ENCODE measurements at regions not wholly inside any gene's neighbourhood (a gene's known extent, or its start where the extent isn't known, plus 50 kb on each side); places are given as distances from the start of the nearest gene placed in this dataset.
A peak's percentile ranks its signal among the peaks of the same experiment; 100 is the strongest.

DNA sequence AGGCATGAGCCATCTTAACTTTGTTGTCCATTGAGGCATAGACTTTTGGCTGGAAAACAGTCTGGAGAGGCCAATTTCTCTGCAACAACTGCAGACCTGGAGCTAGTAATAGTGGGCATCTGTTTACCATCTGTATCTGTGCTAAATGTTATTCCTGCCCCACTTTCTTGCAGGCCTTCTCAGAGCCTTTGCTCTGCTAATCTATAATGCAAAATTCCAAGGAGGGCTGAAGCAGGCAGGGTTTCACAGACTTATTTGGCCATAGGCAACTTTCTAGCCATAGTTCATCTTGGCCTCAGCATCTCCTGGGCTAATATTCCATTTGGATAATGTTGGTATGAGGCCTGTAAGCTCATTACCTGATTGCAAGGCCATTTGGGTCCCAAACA lies 124.5 kb upstream of the CSF3R start:
- no peak for ATAC-seq

DNA sequence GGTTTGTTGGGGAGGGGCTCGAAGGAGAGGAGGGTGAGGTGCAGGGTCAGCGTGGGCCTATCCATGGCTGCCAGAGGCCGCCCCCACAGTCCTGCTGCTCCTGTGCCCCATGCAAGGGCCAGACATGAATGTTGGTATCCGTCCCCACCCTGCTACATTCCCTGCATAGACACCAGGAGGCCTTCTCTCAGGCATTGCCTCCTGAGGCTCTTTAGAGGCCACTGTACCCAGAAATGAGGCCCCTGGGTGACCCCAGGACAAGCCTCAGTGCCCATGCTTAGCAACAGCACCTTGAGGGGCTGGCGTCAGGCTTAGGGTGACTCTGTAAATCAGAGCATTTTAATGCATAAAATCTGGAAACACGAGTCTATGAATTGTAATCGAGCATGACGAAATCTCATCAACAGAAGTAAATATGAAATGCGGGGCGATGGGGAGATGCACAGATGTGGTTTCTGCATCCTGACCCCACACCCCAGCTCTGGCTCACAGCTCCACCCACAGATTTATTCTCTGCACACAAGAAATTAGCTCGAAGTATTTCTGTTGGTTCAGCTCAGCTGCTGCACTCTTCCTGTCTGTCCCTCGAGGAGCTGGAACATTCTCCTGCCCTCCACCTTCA lies 124.0 kb upstream of the CSF3R start:
- no peak for ATAC-seq

DNA sequence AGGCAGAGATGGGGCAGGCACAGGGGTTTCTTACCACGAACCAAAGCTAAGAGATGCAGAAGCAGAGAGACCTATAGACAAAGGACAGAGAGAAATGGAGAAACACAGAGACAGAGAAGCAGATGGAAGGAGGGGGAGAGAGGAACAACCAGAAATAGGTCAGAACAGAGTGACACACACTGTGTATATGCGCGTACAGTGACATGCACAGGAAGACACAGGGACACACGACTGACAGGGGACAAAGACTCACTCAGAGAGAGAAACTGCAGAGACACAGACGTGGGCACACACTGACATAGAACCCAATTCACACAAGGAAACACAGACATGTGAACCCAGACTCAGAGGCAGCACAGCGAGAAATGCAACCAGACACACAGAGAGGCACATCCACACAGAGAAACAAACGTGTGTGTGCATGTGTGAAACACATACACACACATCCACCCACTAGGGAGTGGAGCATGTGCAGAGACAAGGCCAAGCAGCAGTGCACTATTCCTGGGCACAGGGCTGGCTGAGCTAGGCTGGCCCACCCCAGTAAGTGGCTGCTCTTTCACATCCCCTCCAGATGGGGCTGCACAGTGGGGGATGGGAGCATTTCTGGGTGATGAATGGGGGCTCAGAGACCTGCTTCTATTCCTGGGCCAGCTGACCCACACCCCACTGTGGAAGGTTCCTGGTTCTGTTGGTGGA lies 123.4 kb upstream of the CSF3R start:
- ATAC-seq, result no peak

DNA sequence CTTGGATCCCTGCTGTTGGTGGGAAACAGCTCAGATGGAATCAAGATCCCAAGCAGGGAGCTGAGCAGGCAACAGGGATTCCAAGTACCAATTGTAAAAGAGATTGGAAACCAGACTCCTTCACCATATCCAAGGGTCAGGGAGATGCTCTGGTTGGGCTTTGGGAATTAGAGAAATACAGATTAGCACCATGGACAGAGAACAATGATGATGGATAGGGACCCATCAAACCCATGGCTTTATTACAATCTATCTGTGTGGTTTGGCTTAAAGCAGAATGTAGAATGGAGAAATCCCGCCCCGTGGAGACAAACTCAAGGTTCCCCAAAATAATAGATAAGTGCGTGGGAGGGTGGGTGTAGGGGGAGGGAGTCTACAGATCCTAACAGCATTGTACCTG lies 120.7 kb upstream of the CSF3R start:
- ATAC-seq, result no peak

DNA sequence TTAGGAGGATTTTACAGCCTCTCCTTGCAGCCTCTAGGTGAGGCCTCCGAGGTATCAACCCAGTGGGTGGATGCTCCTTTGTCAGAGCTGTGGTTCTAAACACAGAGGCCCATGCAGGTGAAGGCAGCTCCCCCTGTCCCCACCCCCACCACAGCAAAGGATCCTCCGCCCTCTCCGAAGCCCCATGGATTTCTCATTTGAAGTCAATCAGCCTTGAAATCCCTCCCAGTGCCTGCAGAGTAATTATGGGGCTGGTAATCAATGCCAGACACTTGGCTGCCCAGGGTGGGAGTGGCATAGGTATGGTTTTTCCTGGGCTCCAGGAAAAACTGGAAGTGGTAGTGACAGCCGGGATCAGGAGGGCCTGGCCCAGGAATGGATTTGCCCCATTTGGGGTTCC lies 119.5 kb upstream of the CSF3R start:
- ATAC-seq, result no peak

DNA sequence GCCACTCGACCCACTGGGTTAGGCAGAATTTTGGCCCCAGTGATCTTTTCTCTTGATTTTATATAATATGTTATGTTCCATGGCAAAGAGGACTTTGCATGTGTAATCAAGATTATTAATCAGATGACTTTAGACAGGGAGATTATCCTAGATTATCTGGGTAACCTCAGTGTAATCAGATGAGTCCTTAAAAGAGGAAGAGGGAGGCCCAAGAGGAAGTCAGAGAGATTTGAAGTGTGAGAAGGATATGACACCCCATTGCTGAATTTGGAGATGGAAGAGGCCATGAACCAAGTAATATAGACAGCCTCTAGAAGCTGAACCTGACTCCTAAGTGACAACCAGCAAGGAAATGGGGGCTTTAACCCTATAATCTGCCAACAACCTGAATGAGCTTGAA lies 117.1 kb upstream of the CSF3R start:
- ATAC-seq, result no peak

DNA sequence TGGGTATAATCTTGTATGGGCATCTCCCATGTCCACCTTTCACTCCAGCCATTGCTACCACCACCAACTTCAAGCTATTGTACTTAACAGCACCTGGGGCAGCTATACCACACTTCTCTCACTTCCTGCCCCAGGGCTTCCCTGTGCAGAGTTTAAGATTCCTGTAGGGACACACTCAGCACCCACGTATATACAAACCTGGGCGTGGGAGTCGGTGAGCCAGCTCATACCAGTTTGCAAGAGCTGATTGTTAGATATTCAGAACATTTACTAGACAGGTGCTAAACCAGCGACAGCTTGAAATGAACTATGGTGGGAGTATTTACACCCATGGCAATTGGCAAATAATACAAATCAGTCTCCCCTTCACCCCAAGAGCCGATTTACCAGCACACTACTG lies 114.8 kb upstream of the CSF3R start:
- no peak for ATAC-seq

DNA sequence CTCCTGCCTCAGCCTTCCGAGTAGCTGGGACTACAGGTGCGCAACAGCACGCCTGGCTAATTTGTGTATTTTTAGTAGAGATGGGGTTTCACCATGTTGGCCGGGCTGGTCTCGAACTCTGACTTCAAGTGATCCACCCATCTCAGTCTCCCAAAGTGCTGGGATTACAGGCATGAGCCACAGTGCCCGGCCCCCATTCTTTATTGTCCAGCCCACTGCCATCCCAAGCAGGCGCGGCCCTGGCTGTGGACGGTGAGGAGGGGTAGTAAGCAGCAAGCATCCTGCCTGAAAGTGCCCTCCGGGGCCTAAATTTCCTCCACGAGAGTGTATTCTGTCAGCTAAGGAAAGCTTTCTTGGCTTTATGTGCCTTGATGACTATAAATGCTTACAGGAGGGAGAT lies 113.2 kb upstream of the CSF3R start:
- ATAC-seq, result no peak

DNA sequence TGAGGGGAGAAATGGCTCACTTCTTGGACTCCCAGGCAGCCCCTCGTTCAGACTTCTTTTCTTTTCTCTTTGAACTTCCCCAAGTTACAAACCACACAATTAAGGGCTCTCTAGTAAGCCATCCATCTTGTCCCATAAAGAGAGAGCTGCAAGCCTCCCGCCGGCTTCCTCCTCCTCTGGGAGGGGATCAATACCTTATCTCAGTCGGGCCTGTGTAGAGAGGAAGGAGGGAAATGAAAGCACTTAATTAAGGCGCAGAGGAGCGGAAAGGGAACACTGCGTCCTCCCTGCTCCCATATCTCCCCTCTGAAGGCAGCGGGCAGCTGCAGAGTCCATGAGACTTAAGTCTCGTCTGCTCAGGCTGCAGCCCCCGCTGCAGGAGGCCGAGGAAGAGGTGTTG lies 112.6 kb upstream of the CSF3R start:
- no peak for ATAC-seq

DNA sequence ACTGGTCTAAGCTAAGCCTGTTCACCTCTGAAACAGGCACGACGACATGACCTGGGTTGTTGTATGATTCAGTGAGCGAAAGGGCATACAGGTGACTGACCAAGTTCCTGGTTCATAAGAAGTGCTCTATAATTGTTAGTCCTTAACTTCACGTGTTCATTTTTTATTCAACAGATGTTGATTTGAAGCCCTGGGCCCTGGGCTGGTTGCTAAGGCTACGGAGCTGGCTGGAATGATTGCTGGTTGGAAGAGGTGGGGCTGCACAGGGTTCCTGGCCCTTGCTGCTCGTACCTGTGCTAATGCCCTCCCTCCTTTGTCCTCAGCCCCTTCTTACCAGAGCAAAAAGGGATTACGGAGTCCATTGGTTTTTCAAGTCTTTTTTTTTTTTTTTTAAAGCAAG lies 111.3 kb upstream of the CSF3R start:
- ATAC-seq, result no peak

DNA sequence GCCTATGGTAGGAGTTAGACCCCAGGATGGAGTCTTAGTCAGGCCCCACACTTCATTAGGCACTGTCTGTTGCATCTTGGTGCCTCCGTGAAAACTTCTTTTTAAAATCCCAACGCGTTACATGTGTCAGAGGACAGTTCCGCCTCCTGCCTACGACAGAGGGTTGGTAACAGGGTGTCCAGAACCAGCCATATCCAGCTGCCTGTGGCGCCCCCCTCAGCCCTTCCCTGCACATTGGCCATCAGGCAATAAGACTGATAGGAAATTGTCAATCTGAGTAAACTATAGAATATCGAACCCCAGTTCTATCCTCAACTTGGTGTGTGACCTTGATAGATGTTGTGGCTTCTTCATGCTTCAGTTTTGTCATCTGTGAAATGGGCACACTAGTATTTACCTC lies 108.6 kb upstream of the CSF3R start:
- ATAC-seq, result no peak

DNA sequence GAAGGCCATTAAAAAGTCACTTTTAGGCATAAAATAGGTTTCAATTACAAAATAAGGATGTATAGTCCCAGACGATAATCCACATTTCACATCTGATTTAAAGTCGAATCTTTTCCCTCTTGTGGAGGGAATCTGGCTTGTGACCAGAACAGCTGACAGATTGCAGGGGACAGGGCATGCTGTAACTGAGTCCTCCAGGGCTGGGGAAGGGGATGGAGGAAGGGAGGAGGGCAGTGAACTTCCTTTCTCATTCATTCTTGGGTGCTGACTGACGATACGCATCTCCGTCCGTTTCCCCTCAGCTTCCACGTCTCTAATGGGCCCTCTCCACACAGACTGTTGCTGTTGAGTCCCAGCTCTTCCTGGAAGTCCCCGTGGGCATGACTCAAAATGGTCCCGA lies 108.1 kb upstream of the CSF3R start:
- no peak for ATAC-seq

DNA sequence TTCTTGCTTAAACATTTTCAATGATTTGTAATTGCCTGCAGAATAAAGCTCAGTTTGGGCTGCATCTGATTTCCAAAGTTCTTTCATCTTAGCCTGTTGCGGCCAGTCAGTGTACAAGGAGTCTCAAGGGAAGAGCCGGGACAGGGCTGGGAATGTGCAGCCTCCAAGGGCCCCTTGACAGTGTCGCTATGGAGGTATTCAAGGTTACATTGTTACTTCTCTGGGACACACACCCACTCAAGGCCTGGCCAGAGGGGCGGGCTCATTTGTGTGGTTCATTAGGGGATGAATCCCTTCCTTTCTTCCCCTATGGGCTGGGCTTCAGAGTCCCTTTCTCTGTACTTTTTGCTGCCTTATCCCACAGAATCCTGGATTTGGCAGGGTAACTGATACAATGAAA lies 107.6 kb upstream of the CSF3R start:
- ATAC-seq, result no peak

DNA sequence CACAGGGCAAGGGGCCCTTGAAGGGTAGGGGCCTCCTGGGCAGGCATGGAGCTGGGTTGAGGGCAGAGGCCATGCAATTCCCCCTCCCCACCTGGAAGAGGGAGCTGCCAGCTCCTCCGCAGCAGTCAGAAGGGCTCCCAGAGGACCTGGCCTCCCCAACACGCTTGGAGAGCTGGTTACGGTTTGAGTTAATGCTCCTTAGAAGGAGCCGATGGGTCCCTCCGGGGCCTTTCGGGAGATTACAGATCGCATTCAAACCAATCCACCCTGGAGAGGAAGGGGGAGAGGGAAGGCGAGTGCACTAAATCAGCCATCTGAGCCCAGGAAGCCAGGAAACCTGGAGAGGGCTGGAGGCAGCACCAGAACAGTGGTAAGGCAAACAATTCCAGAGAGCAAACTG lies 106.3 kb upstream of the CSF3R start:
- no peak for ATAC-seq

DNA sequence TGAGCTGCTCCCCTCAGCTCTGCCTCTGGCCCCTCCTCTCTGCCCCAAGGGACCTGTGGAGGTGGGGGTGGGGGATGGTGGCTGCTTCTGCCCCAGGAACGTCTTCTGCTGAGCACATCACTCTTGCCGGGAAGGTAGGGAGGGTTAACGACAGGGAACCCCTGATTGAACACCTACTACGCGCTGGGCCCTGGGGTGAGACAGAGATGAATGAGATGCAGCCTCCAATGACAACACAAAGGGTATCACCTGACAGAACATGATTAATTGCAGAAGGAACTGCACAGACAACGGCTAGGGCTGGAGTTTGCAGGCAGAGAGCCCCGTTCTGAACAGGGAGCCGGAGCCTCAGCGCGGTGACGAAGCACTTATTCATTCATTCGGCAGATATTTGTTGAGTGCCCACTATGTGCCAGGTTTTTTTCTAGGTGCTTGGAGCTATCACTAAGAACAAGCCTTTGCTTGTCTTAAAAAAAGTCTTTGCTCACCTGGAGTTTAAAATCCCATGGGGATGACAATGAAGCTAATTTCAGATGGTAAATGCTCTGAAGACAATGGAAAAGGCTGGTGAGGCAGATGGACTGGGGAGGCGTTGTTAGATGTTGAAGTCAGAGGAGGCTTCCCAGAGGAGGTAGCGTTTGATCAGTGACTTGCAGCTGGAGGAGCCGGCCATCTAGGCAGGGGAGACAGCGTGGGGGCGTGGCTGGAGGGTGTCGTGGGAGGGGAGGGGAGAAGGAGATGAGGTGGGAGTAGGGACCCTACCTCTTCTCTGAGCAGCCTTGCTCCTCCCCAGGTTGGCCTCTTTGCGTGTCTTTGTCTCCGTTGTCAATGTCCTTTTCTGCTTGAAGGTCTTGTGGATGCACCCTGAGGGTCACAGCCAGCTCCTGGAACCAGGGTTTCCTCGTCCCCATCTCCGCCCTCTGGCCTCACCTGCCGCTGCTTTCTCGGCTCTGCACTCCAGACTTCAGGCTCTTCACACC lies 103.1 kb upstream of the CSF3R start:
- peak; percentile 60 for ATAC-seq

DNA sequence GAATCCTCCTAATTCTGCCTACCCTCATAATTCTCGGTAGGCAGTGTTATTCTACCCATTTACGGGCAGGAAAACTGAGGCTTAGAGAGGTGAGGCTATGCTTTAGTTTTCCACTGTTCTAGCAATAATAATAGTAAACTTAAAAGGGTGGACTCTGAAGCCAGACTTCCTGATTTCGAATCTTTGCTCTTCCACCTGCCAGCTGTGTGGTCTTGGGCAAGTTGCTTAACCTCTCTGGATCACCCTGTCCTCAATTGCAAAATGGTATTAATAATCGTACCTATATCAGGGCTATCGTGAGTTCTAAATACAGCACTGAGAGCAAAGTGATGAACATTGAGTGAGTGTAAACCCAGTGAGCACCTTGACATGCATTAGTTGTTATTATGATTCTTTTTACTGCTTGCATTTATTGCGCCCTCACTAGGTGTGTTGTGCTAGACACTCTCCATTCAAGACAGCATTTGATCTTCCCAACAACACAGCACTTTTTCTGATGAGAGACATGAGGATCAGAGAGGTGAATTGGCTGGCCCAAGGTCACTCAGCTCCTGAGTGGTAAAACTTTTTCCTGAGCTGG lies 102.3 kb upstream of the CSF3R start:
- no peak for ATAC-seq

DNA sequence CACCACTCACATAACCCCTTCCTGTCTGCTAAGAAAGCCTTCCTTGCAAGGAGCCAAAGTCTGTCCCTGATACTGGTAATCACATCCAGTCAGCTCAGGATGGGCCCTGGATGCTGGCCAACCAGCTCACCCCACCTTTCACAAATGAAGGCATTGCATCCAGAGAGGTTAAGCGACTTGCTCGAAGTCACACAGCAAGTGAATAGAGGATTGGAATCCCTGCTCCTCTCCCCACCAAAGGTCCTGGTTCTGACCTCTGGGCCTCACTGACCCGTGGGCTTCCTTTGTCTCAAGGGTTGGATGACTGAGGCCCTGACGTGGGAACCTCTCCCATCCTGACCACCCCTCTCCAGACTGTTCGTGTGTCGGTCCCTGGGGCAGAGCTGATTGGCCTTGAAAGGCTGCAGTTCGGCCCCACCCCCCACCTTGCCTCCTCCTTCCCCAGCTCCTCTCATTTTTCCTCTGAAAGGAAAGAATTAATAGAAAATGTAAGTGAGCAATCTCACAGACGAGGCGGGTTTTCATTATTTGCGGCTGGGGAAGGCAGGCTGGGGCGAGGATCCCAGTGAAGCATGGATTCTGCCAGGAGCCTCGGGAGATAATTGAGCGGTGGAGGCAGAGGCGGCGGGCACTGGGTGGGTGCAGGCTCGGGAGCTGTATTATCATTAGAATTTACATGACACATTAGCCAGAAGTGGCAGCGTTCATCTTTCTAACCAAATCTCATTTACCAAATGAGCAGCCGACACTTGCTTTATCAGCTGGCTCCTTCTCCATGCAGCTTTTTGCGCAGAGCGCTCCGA lies 101.5 kb upstream of the CSF3R start:
- no peak for ATAC-seq

DNA sequence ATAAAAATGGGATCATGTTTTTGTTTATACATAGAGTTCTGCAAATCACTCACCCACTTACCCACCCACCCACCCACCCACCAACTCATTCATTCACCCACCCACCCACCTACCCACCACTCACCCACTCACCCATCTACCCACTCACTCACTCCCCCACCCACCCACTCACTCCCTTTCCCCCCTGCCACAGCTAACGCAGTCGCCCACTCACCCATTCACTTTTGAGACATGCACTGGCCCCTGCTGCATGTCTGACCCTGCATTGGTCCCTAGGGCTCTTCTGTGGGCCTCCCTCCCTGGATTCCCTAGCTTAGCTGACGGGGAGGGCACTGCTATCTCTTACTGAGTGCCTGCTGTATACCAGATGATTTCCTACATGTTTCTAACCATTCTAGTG lies 100.4 kb upstream of the CSF3R start:
- no peak for ATAC-seq

DNA sequence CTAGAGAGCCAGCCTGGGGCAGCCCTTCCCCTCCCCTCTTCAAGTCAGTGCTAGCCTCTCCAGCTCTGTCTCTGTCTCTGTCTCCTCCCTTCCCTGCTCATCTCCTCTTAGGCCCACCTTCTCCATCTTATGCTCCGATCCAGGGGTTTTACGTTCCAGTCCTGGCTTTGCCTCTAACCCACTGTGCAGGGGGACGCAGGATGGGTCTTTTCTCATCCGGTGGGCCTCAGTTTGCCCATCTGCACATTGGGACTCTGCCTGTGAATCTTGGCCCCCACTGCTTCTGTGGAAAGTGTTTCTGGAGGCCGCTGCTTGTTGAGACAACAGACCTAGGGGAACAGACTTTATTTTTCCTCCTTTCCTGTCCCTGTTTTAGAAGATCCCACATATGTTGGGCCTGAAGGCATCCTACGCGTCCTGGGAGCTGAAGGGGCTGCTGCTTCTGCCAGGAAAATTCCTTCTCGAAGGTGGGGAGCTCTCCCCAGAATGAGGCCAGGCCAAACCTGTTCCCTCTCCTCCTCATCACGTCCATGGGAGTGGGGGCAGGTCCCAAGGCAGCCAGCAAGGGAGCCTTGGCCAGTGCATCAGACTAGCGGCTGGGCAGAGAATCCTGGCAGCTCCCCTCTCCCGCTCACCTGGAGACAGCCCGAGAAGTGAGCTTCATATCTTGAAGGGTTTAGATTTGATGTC lies 99.5 kb upstream of the CSF3R start:
- ATAC-seq, result no peak

DNA sequence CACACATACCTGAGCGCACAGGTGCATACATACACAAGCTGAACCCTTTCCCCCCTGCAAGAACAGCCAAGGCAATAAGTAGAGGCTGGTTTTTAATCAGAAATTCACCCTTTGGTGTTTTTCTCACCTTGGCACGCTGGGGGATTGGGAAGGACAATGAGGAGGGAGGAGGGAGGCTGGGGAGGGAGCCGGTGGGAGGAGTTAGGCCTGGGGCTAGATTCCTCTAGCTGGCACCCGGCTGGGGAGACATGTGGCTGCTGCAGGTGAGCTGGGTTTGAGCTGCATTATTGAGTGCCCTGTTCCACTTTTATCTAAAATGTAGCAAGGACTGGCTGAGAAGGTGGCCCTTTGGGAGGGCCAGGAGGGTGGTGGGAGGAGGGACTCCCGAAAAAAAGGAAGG lies 97.8 kb upstream of the CSF3R start:
- ATAC-seq, result no peak

DNA sequence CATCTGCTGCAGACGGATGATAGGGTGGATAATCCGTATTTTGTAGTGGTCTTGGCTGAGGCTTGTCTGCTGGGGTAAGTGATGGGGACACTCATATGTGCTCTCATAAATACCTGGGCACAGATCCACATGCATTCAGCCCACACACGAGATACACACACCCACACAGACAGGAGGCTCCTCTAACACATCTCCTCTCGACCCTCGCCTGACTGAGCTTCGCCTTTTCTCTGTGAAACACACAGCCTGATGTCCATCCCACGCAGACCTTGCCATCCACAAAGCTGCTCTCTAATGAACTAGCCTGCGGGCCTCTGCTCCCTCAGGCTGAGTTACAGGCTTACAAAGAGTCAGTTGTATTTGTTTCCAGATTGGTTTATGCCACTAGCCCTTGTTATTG lies 96.3 kb upstream of the CSF3R start:
- ATAC-seq, result no peak

DNA sequence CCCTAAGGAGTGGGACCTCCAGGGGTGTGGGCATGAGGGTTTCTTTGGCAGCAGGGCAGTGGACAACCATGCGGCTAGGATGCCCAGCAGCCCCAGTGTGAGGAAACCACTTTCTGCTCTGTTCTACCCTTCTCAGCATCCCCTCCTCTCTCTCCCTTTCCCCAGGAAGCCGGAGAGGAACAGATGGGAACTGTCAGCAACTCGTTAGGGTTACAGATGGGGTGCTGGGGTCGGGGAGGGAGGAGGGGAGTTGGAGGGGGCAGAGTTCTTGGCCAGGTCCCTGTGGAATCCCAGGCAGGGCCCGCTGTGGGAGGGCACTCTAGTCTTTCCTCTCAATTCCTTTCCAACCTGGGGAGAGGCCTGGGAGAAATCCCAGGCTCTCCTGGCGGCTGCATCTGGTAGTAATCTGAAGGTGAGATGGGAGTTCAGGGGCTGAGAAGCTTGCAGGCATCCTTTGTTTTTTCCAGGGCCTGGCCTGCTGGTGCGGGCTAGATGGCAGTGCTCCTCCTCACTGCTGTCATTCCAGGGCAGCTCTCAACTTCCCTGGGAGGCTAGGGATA lies 93.9 kb upstream of the CSF3R start:
- no peak for ATAC-seq
